Type B pancreatic cell (in vitro differentiated cells): ENCODE measurements at regions not wholly inside any gene's neighbourhood (a gene's known extent, or its start where the extent isn't known, plus 50 kb on each side); places are given as distances from the start of the nearest gene placed in this dataset.
"Not testable (repeated sequence)": the region's sequence is repeated elsewhere in the genome, so short reads cannot be mapped to it uniquely, and the experiment has no call there.

Experiments
- DNase-seq: peaks from one replicate; pipeline ENCODE4 v3.0.0; 2021; ENCODE audit warnings: mixed read lengths; ENCODE audit not compliant: unreplicated experiment; ENCODE audit errors: extremely low spot score
- H3K27ac Mint-ChIP-seq: 2 replicates; pipeline ENCODE4 v1.8.0; 2021; ENCODE audit warnings: mild to moderate bottlenecking, mixed read lengths
- H3K27me3 Mint-ChIP-seq: 2 replicates; pipeline ENCODE4 v1.8.0; 2021; ENCODE audit warnings: mixed read lengths
- H3K36me3 Mint-ChIP-seq: 2 replicates; pipeline ENCODE4 v1.8.0; 2021; ENCODE audit warnings: mixed read lengths
- H3K4me1 Mint-ChIP-seq: one replicate; pipeline ENCODE4 v1.8.0; 2021; ENCODE audit warnings: mixed read lengths; ENCODE audit not compliant: unreplicated experiment
- H3K4me3 Mint-ChIP-seq: 2 replicates; pipeline ENCODE4 v1.8.0; 2021; ENCODE audit warnings: mild to moderate bottlenecking, mixed read lengths
- H3K9me3 Mint-ChIP-seq: 2 replicates; pipeline ENCODE4 v1.8.0; 2021; ENCODE audit warnings: mixed read lengths
- TF ChIP-seq, protein P1 (sequence below): fragments of 200-600 bp; sonication (generic); conservative IDR thresholded peaks from 2 replicates; pipeline ENCODE4 v1.5.0; 2021; ENCODE audit warnings: antibody characterized with exemption, mild to moderate bottlenecking

DNA sequence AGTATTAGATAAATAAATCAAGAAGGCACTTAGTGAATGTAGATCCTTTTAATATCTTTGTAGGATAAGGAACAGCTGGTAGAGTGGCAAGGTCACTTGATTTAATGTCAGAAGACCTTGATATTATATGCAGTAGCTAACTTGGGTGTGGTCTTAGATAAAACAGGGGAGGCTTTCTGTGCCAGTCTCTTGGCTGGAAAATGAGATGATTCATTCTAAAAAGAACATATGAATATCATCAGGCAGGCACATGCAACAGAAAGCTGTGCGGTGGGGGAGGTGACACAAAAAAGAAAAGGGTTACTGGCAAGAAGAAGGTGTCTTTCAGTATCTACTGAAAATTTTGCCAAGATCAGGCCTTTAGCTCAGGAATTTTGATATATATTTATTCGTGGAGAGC, 931.7 kb upstream of the CELF4 start:
- no peaks in the 10 kb centered on the region for H3K36me3 Mint-ChIP-seq
- TF ChIP-seq, protein P1, sequence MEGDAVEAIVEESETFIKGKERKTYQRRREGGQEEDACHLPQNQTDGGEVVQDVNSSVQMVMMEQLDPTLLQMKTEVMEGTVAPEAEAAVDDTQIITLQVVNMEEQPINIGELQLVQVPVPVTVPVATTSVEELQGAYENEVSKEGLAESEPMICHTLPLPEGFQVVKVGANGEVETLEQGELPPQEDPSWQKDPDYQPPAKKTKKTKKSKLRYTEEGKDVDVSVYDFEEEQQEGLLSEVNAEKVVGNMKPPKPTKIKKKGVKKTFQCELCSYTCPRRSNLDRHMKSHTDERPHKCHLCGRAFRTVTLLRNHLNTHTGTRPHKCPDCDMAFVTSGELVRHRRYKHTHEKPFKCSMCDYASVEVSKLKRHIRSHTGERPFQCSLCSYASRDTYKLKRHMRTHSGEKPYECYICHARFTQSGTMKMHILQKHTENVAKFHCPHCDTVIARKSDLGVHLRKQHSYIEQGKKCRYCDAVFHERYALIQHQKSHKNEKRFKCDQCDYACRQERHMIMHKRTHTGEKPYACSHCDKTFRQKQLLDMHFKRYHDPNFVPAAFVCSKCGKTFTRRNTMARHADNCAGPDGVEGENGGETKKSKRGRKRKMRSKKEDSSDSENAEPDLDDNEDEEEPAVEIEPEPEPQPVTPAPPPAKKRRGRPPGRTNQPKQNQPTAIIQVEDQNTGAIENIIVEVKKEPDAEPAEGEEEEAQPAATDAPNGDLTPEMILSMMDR, result no peak
- peaks cover 6% of the 10 kb centered on the region for H3K4me1 Mint-ChIP-seq
- no peaks in the 10 kb centered on the region for H3K27me3 Mint-ChIP-seq
- H3K27ac Mint-ChIP-seq, result no peak overlapping the region
- DNase-seq, result no peak
- H3K9me3 Mint-ChIP-seq, result peaks cover 4% of the 10 kb centered on the region
- no peak overlapping the region for H3K4me3 Mint-ChIP-seq

DNA sequence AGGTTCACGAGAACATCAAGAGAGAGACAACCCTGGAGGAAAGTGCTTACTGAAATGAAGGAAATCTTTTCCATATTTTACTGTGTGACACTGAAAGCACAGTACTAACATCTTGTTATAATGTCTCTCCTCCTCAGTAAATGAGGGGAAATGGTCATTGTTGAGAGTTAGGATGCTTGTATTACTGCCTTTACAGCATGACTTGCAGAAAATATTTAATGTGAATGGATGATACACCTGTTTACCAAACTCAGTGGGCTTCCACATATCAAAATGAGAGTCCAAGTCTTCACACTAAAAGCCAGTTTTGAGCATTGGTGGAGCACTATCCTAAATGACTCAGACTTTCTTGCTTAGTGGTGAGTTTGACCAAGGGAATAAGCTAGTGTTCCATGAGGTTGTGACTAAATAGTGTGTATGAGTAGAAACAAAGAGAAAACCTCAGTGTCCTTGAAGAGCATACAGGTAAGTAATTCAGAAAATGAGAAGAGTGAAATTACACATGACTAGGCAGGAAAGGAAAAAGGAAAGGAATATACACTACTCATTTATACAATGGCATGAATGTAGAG, 930.7 kb upstream of the CELF4 start:
- DNase-seq, result no peak
- peaks cover 6% of the 10 kb centered on the region for H3K4me1 Mint-ChIP-seq
- no peak overlapping the region for H3K27ac Mint-ChIP-seq
- TF ChIP-seq, protein P1, result no peak
- H3K27me3 Mint-ChIP-seq, result no peaks in the 10 kb centered on the region
- peaks cover 4% of the 10 kb centered on the region for H3K9me3 Mint-ChIP-seq
- H3K4me3 Mint-ChIP-seq, result no peak overlapping the region
- H3K36me3 Mint-ChIP-seq, result no peaks in the 10 kb centered on the region

DNA sequence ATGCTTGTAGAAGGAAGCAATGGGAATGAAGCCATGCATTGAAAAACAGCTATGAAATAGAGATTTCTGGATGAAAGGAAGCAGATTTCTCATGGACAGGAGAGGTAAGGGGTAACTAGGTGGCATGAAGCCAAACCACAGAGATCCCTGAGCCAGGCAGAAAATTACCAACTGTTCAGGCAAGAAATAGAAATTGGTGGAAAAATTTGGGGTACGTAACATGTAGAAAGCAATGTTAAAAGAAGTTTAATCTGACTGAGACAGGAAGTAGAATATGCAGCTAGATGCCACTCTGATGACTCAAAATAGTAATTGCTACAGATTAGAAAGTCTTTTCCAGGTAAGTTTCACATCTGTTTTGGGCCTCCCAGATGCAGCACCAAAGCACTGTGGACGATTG, 928.5 kb upstream of the CELF4 start:
- Mint-ChIP-seq H3K27me3 (no peaks in the 10 kb centered on the region), H3K27ac (no peak overlapping the region), H3K9me3 (peaks cover 4% of the 10 kb centered on the region), H3K4me1 (peaks cover 6% of the 10 kb centered on the region), H3K4me3 (no peak overlapping the region), H3K36me3 (no peaks in the 10 kb centered on the region)
- DNase-seq, result no peak
- TF ChIP-seq, protein P1, result no peak

DNA sequence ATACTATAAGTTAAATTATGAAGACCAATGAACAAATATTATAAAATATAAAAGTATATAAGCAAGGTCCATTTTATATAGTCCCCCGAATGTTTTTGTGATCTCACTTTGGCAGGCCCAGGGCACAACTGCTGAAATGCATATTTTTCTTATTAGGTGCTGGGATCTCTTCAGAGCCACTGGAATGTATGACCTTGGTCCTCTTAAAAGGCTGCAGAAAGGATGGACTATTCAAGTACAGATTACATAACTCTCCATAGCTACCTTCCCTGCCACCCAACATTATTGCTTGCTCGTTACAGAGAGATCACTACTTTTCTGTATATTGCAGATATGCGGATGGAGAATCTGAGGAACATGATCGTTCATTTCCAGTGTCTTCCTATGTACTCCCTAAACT, 925.6 kb upstream of the CELF4 start:
- H3K27ac Mint-ChIP-seq, result no peak overlapping the region
- H3K4me1 Mint-ChIP-seq, result peaks cover 6% of the 10 kb centered on the region
- H3K36me3 Mint-ChIP-seq, result no peaks in the 10 kb centered on the region
- H3K9me3 Mint-ChIP-seq, result peaks cover 6% of the 10 kb centered on the region
- H3K4me3 Mint-ChIP-seq, result no peak overlapping the region
- no peaks in the 10 kb centered on the region for H3K27me3 Mint-ChIP-seq
- TF ChIP-seq, protein P1, result no peak
- no peak for DNase-seq

DNA sequence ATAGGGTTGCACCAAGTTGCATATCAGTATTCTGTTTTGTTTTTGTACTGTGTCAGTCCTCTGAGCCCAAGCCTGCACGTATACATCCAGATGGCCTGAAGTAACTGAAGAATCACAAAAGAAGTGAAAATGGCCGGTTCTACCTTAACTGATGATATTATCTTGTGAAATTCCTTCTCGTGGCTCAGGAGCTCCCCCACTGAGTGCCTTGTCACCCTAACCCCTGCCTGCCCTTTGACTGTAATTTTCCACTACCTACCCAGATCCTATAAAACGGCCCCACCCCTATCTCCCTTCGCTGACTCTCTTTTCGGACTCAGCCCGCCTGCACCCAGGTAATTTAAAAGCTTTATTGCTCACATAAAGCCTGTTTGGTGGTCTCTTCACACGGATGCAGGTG, 924.1 kb upstream of the CELF4 start:
- not testable (repeated sequence) for H3K27me3 Mint-ChIP-seq, H3K36me3 Mint-ChIP-seq, H3K4me3 Mint-ChIP-seq, DNase-seq, H3K27ac Mint-ChIP-seq, H3K4me1 Mint-ChIP-seq, H3K9me3 Mint-ChIP-seq

DNA sequence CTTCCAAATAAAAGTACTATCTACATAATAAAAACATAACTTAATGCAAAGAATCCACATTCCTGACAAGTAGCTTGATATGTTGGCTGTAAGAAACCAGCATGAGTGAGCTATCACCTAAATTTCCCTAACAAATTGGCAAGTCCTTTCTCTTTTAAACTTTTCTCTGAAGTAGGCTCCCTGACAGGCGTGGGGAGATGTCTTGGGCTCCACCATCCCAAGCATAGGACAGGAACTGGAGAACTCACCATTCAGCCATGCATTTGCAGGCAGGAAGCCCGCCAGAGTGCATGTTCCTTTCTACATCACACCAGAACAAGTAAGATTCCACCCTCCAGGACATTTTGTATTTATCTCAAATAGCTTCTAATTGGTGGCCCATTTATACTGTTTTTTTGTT, 921.9 kb upstream of the CELF4 start:
- TF ChIP-seq, protein P1, result no peak
- Mint-ChIP-seq H3K9me3 (peaks cover 6% of the 10 kb centered on the region), H3K4me3 (no peak overlapping the region), H3K36me3 (no peaks in the 10 kb centered on the region), H3K27me3 (no peaks in the 10 kb centered on the region), H3K27ac (no peak overlapping the region), H3K4me1 (peaks cover under 1% of the 10 kb centered on the region)
- no peak for DNase-seq
